ENCODE measurements at regions not wholly inside any gene's neighbourhood (a gene's known extent, or its start where the extent isn't known, plus 50 kb on each side); places are given as distances from the start of the nearest gene placed in this dataset.
A peak's percentile ranks its signal among the peaks of the same experiment; 100 is the strongest.

DNA sequence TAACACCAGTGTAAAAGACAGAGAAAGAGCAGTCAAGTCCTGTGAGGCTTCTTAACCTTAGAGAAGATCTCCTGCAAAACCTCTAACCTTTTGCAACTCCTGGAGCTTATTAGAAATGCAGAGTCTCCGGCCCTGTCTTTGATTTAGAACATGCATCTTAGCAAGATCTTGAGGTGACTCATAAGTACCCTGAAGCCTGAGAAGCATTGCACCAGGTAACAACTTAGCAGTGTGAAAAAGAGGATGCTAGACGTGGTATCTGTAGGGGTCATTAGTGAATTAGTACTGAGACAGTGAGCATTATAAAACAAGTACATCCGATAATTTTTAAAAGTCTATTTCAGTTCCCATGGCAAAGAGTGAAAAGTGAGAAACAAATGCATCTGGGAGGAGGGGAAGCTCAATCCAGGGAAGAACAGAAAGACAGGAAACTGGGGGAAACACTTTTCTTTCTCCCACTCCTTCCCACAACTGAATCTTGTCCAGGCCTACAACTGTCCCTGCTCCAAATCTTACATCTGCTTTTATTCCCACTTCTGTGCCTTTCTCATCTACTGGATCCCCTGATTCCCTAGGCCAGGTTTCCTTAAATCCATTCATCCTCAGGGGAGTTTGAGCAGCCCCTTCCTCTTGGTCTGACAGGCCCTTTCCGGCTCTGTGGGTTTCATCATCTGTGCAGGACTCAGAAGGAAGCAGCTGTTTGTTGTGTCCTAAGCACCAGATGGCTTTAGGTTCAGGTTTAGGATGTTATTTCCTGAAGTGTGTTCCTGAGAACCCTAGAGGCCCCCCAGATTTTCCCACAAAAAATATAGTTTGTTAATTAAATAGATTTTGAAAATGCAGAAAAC is 128.1 kb upstream of the IL12A start:
- intact Hi-C loops (cut with DNase I) = no loop called here

DNA sequence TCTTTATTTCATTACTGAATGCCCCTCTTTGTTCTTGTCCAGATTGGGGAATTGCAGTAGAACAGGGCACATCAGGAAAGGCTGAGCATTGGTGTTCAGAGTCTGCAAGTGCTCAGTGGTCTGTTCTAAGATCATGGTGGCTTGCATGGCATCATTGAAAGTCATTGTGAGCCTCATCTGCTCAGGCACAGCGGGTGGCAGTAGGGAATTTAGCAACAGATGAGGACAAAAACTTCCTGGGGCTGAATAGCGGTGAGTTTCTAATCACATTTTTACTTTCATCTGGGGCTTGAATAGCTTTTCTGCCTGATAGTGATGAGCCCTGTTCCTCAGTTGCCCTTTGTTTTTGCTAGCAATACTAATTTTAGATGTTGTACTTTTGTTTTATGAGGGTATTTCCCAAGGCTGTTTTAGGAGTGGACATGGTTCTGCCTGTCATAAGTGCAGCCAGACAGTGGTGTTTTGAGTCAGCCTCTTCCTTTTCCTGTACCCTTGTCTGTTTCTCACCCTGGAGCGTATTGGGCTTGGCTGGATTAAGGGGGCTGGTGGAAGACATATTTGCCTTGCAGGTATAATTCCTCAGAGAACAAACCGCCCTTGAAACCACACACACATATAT is 127.2 kb upstream of the IL12A start:
- intact Hi-C loops (cut with DNase I) = no loop called here

More for the DNA sequence above, 128.1 kb upstream of the IL12A start:
- peak in 1 of 42 donors; percentile 2 for DNase-seq

DNA sequence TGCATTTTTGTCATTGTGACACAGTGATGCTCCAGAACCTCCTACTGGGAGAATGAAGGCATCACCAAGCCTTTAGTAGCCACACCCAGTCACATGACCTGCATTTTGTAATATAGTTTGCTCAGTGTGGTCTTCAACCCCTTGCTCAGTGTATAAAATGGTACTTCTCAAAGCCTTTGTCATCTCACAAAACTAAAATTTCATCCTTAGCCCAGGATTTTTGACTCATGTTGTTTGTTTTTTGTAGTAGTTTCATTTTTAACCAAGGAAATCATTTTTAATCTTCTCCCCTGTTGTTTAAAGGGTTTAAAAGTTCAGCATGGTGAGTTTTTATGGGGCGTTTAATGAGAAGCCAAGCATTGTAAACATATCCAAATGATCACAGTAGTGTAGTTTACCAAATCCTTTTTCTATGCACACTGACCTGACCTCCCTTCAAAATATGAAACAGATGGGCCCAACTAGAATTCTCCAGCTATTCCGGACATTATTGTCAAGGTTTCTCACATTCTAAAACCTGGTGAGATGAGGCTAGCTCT is 123.5 kb upstream of the IL12A start:
- DNase-seq = no peak
- intact Hi-C loops (cut with DNase I) = no loop called here

More for the DNA sequence above, 127.2 kb upstream of the IL12A start:
- peak in 1 of 42 donors; percentile 15 for DNase-seq

DNA sequence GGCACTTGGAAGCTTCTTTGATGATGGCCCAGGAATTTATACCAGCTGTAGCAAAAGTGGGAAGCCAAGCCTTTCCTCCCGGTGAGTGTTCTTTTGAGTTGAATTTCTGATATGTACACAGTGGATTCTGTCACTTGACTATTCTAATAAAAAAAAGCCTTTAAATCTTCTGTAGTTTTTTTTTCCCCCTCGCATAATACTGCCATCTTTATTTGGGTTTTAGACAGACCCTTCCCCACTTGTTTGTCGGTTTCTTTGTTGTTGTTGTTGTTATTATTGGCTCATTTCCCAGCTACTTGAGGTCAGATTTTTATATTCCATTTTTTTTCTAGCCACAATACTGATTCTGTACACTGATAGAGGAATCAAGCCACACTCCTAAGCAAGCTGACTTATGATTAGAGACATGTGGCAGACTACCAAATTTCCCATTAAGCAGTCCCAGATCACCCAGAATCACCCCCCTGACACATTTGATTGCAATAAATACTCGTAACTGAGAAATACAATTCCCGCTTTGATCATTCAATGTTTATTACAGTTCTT is 122.4 kb upstream of the IL12A start:
- DNase-seq = peak in 1 of 42 donors; percentile 3

DNA sequence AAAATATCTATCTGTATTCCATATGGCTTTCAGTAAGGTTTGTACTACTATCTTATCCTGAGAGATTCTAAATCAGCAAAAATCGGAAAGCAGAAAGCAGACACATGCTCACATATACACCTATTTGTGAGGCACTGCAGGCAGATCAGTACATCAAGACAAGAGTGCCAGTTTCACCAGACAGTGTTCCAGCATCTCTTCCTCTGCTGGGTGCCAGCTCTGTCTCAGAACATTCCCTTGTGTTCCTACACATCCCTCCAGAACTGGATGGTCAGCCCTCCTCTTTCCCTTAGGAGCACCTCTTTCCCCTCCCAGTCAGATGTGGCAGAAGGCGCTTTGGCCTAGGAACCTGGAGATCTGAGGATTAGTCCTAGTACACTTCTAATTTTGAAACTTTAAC is 121.3 kb upstream of the IL12A start:
- peak in 1 of 42 donors; percentile 1 for DNase-seq
- intact Hi-C loops (cut with DNase I) = no loop called here

More for the DNA sequence above, 122.4 kb upstream of the IL12A start:
- intact Hi-C loops (cut with DNase I) = no loop called here

DNA sequence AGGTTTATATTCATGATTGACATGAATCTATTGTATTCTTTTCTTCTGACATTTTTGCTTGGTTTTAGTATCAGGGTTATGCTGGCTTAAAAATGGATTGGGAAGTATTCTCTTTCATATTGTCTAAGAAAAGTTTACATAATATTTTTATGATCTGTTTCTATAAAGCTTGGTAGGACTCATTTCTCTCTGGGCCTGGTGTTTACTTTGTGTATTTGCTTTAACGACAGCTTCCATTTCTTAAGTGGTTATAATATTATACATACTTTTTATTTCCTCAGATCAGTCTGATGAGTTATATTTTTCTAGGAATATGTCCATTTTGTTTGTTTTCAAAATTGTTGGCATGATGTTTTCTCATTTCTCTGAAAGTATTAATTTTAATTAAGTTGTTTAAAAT is 117.9 kb upstream of the IL12A start:
- intact Hi-C loops (cut with DNase I) = no loop called here
- no peak for DNase-seq

DNA sequence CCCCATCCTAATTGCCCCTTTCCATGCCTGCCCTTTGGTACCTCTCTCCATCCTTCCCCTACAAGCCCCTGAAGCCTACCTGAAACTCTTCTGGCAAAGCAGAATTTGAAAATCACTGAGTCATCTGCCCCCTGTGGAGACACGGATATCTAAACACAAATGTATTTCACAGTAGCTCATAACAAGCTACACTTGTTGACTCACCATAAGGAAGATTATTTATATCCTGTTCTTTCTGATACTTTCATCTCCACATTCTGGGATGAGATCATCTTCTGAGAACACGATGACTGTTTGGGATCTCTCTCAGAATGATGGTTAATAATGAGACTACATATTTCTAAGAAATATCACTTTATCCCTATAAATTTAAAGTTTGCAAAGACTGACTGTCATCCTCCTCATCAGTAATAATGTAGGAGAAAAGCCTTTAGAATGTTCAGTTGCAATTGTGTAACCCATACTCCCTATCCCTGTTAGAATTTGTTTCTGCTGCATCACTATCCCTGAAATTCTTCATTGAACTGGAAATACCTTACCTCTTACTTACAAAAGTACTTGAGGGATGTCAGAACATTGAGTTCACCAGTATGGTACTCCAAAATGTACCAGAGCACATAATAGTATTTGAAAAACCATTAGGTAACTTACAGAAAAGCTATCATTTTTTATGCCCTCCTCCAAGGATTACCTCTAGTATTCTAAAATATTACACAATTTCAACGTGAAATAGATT is 116.1 kb upstream of the IL12A start:
- intact Hi-C loops (cut with DNase I) = no loop called here
- DNase-seq = no peak

DNA sequence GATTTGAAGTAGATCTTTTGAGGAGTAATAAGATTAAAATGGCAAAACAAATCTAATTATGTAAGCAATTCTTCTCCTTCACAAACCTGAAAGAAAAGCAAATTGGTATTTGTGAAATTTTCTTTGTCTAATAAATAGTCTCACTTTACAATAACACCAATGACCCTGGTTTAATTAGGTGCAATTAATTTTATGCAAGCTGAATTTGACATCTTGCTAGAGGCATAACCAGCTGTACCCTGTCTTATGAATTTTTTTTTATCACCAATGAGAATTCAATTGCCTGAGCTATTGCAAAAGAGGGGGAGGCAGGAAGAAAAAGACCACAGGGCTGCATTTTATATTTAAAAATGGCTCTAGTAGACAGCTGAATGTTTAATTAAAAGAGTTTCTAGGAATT is 113.5 kb upstream of the IL12A start:
- DNase-seq = no peak
- intact Hi-C loops (cut with DNase I) = no loop called here

DNA sequence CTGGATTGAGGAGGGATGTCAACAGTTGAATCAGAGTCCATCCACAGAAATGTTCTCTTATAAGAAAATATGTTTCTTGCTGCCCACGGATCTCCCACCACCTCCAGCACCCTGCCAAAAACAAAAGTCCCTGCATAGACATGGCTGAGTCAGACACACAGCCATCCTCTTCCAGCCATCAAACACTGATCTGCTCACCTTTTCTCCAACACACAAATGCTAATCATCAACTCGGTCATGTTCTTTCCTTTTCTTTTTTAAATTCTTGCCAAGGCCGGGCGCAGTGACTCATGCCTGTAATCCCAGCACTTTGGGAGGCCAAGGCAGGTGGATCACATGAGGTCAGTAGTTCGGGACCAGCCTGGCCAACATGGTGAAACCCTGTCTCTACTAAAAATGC is 110.7 kb upstream of the IL12A start:
- DNase-seq = no peak
- intact Hi-C loops (cut with DNase I) = no loop called here

DNA sequence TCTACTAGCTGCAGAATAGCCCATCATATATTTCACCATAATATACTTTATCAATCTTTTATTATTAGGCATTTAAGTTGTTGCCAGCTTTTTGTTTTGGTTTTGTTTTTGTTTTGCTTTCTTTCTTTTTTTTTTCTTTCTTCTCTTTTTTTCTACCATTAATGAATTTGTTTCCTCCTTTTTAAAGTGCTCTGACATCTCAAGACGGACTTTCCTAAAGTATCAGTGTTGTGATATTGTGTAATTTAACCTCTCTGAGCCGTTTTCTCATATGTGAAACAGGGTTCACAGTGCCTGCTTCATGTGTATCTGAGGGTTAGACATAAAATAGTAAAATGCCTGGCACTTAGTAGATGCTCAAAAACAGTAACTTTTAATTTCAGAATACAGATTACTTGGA is 109.5 kb upstream of the IL12A start:
- intact Hi-C loops (cut with DNase I) = no loop called here
- no peak for DNase-seq

DNA sequence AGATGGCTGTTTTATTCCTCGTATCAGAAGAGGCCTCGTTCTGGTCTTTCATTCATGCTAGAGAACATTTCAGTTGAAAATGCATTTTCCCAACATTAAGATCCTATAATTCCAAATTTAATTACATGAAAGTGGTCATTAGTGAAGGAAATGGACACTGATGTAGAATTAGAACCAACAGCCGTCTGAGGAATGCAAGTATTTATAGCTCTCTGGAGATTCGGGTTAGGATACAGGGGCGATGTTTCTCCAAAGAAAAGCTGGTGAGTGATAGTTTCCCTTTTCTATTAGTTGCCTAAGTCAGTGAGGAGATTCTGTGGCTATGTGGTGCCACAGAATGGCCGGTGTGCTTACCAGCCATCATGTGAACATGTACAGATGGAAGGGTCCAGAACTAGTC is 109.0 kb upstream of the IL12A start:
- intact Hi-C loops (cut with DNase I) = no loop called here
- no peak for DNase-seq

DNA sequence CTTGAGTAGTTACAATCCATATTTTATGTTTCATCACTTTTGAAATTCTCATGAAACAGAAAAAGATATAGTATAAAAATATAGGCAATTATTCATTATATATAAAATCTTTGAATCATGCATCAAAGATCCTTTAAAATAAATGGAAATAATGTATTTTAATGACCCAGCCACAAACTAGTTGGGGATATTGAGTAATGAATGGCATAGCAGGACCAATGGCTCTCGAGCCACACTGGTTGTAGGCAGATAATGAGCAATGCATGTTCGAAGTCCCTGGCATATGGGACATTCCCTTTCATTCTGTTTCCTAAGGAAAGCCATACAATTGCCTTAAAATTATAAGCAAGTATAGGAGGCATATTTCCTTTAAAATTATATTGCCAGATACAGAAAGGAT is 107.4 kb upstream of the IL12A start:
- intact Hi-C loops (cut with DNase I) = loop anchor here (5.0 kb wide), 1 partner anchor 39 kb away; no protein-coding TSS in a partner anchor
- DNase-seq = peak in 1 of 42 donors; percentile 0

DNA sequence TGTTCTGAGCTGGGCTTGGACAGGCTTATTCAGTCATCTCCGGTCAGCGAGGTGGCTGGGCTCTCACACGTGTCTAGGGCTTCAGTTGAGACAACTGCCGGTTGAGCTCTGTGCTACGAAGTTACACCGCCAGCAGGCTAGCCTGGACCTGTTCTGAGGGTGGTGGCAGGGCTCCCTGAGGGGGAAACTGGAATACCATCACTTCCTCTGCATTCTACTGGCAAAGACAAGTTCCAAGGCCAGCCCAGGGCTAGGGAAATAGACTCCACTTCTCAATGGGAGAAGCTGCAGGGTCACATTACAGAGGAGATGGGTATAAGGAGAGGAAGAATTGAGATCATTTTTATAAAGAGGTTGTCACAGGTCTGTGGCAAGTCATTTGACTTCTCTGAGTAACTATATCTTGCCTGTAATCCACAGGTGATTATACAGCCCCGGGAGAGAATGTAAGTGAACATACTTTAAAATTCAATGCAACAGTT is 106.8 kb upstream of the IL12A start:
- intact Hi-C loops (cut with DNase I) = loop anchor here (5.0 kb wide), 1 partner anchor 40 kb away; no protein-coding TSS in a partner anchor
- DNase-seq = peak in 8 of 42 donors; percentile 24 to 64 (median 40)

DNA sequence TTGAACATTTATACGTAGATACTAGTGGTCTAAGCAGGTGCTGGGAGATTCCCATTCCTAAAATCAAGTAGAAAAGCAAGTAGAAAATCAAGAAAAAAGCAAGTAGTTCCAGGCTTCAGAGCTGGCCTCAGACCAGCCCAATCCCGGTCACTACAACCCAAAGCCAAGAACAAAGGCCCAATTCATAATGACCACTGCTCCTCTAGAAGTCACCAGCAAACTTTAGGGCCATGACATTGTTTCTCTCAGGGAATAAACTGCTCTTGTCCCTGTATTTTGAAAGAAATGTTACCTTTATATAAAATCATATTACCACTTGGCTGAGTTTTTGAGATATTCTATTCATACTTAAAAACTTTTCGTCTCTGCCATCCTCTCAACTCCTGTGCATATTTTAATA is 106.3 kb upstream of the IL12A start:
- intact Hi-C loops (cut with DNase I) = loop anchor here (5.0 kb wide), 1 partner anchor 40 kb away; no protein-coding TSS in a partner anchor
- DNase-seq = peak in 10 of 42 donors; percentile 34 to 74 (median 54)

DNA sequence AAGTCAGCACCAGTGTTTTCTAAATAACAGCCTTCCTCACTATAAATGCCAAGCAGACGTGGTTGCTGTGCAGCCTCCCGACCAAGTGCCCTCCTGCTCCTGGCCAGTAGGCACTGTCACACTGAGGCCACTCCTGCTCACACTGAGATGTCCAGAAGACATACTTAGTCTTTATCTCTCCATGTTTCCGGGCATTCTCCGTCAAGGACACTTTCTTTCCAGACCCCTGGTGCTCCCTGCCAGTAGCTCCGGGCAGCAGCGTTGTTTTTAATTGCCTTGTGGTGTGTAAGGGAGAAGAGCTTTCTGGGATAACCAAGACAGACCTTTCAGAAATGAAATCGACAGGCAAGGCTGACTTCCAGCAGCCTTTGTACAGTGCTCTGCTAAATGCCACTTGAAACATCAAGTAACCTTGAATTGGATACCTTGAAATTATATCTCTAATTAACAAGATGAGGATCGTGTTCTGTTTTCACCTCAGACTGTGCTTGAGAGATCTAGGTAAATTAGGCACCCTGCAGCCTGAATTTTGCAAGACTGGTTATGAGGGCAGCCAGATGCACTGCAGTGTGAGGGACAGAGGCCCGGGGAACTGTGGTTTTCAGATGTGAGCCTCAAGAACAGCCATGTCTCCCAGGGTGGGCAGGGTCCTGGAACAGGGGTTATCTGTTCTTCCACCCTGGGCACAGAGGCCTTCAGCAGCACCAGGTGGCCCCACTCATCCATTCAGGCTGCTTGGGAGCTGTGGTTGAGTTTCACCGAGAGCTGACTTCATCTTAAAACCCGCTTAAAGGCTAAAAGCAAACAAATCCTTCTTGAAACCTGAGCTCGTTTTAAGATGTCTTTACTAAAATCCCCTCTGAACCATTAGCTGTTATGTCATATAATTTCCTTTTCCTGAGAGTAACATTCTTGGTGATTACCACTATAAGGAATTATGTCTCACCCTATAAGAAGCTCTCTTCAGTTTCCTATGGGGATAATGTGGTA is 105.5 kb upstream of the IL12A start:
- DNase-seq = peak in 2 of 42 donors; percentile 38 to 53
- intact Hi-C loops (cut with DNase I) = loop anchor here (5.0 kb wide), 1 partner anchor 41 kb away; no protein-coding TSS in a partner anchor

DNA sequence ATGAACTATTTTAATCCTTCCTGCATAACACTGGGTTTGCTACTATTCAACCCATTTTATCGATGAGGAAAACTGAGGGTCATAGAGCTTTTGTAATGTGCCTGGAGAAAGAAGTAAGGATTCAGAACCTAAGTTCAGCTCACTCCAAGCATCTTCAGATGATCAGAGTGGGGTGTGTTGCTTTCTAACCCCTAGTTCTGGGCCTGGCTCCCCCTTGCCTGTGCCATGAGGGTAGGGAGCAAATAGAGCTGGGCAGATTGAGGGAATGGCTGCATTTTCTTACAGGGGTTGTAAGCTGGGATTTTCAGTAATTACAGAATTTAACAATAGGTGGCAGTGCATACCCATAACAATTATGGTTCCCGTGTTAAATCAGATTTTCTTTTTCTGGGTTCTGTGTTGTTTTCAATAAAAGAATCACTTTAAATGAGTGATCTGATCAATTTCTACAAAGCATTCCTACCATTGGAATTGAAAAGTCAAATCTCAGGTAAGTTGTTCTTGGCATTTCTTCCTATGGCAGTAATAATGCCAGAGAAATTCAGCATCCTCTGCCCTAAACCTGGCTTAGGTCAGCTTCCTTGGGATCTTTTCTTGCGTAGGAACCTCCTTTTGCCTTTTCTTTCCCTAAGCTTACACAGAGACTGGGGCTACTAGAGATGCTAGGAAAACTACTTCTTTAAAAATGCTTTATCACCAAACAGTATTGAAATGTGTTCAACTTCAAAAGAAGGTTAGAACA is 103.8 kb upstream of the IL12A start:
- intact Hi-C loops (cut with DNase I) = loop anchor here (5.0 kb wide), 2 partner anchors 43 to 122 kb away; no protein-coding TSS in a partner anchor
- DNase-seq = peak in 1 of 42 donors; percentile 44

DNA sequence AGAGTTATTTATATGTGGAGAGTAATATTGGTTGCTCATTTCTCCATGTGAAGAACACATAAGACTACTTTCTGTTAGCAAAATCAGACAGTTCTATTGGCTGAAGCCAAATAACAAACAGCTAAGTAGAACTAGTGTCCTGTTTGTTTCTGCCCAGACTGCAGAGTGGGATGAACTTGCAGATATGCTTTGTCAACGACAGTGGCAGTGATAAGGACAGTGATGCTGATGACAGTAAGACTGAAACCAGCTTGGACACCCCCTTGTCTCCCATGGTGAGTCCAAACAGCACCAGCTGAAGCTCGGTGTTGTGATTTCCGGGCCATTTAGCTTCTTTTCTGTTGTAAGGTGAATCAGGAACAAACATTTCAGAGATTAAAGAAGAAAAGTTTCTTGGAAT is 102.6 kb upstream of the IL12A start:
- DNase-seq = peak in 1 of 42 donors; percentile 8
- intact Hi-C loops (cut with DNase I) = loop anchor here (5.0 kb wide), 1 partner anchor 121 kb away; no protein-coding TSS in a partner anchor
